Lower leg skin (tissue), 3 donors: ENCODE measurements at regions not wholly inside any gene's neighbourhood (a gene's known extent, or its start where the extent isn't known, plus 50 kb on each side); places are given as distances from the start of the nearest gene placed in this dataset.

Source experiments
- POLR2A ChIP-seq, 2 donors: fragments of 450-650 bp; IDR thresholded peaks; one replicate each; pipeline ENCODE4 v1.6.1; 2016 to 2017; ENCODE audit warnings: antibody characterized with exemption in 2 of 2, mild to moderate bottlenecking in 1 of 2, moderate library complexity in 1 of 2
- TF ChIP-seq, protein P1 (sequence below), 3 donors: fragments of 450-650 bp; IDR thresholded peaks; one replicate each; pipeline ENCODE4 v1.5.1; 2016; ENCODE audit warnings: antibody characterized with exemption in 3 of 3, mild to moderate bottlenecking in 3 of 3, moderate library complexity in 2 of 3

- TF ChIP-seq, protein P1, sequence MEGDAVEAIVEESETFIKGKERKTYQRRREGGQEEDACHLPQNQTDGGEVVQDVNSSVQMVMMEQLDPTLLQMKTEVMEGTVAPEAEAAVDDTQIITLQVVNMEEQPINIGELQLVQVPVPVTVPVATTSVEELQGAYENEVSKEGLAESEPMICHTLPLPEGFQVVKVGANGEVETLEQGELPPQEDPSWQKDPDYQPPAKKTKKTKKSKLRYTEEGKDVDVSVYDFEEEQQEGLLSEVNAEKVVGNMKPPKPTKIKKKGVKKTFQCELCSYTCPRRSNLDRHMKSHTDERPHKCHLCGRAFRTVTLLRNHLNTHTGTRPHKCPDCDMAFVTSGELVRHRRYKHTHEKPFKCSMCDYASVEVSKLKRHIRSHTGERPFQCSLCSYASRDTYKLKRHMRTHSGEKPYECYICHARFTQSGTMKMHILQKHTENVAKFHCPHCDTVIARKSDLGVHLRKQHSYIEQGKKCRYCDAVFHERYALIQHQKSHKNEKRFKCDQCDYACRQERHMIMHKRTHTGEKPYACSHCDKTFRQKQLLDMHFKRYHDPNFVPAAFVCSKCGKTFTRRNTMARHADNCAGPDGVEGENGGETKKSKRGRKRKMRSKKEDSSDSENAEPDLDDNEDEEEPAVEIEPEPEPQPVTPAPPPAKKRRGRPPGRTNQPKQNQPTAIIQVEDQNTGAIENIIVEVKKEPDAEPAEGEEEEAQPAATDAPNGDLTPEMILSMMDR (IDR thresholded peaks at IDR 0.05) = no peak
- TF ChIP-seq POLR2A (IDR thresholded peaks at IDR 0.05) = no peak
These were observed 493.1 kb downstream of the NR4A2 start for GRCh38 chr2:155839436-155839835.
